WTC11 (cell line): ENCODE measurements at regions not wholly inside any gene's neighbourhood (a gene's known extent, or its start where the extent isn't known, plus 50 kb on each side); places are given as distances from the start of the nearest gene placed in this dataset.

ENCODE experiments used
- ATAC-seq: fragments of 200-7000 bp; cut with Tn5 transposase; 2 replicates; pipeline ENCODE4 v1.10.0; 2021; ENCODE audit warnings: mild to moderate bottlenecking, moderate library complexity
- CTCF ChIA-PET: fragments of 300-600 bp; sonication (Branson Sonifier 250); formaldehyde crosslinking; loops from one replicate; lab custom pipeline; 2021; ENCODE audit warnings: antibody characterized with exemption; lab: Charles Lee
- POLR2A ChIA-PET: fragments of 350-600 bp; sonication (Branson Sonifier 250); formaldehyde crosslinking; loops from one replicate; lab custom pipeline; 2021; ENCODE audit warnings: antibody characterized with exemption; lab: Charles Lee
- DNase-seq: peaks from one replicate; pipeline ENCODE4 v3.0.0; 2021; ENCODE audit warnings: low spot score
- H3K27ac Mint-ChIP-seq: 2 replicates; pipeline ENCODE4 v1.8.0; 2021; ENCODE audit warnings: mixed read lengths
- H3K27me3 Mint-ChIP-seq: 2 replicates; pipeline ENCODE4 v1.8.0; 2021; ENCODE audit warnings: low read depth, mild to moderate bottlenecking, moderate library complexity, mixed read lengths
- H3K36me3 Mint-ChIP-seq: 2 replicates; pipeline ENCODE4 v1.8.0; 2021; ENCODE audit warnings: mixed read lengths
- H3K4me1 Mint-ChIP-seq: 2 replicates; pipeline ENCODE4 v1.8.0; 2022; ENCODE audit warnings: mixed read lengths
- H3K4me3 Mint-ChIP-seq: 2 replicates; pipeline ENCODE4 v1.8.0; 2021; ENCODE audit warnings: mild to moderate bottlenecking, moderate library complexity, mixed read lengths
- H3K9me3 Mint-ChIP-seq: 2 replicates; pipeline ENCODE4 v1.8.0; 2021; ENCODE audit warnings: mixed read lengths
- AFF4 ChIP-seq: sonication (generic); formaldehyde crosslinking; IDR thresholded peaks from 2 replicates; pipeline ENCODE4 v1.8.1; 2023; ENCODE audit warnings: mild to moderate bottlenecking, missing genetic modification reagents, borderline replicate concordance
- AR ChIP-seq: fragments of 250-450 bp; sonication (Bioruptor Pico); IDR thresholded peaks from 2 replicates; pipeline ENCODE4 v1.9.0; 2021; ENCODE audit warnings: mild to moderate bottlenecking
- CBFB ChIP-seq: sonication (generic); formaldehyde crosslinking; IDR thresholded peaks from 2 replicates; pipeline ENCODE4 v1.8.1; 2022; ENCODE audit warnings: mild to moderate bottlenecking, low read depth, missing genetic modification reagents
- CDX4 ChIP-seq: fragments of 250-450 bp; sonication (Bioruptor Pico); IDR thresholded peaks from 2 replicates; pipeline ENCODE4 v1.9.0; 2021; ENCODE audit warnings: moderate library complexity, mild to moderate bottlenecking, inconsistent platforms, borderline replicate concordance
- CREB1 ChIP-seq: sonication (generic); formaldehyde crosslinking; IDR thresholded peaks from 2 replicates; pipeline ENCODE4 v1.8.0; 2023; ENCODE audit warnings: mild to moderate bottlenecking, missing genetic modification reagents
- CTCF ChIP-seq: fragments of 200-600 bp; IDR thresholded peaks from 2 replicates; pipeline ENCODE4 v1.8.0; 2022; ENCODE audit warnings: antibody characterized with exemption
- E2F4 ChIP-seq: sonication (generic); formaldehyde crosslinking; IDR thresholded peaks from 2 replicates; pipeline ENCODE4 v1.8.1; 2022; ENCODE audit warnings: low read depth, mild to moderate bottlenecking, moderate library complexity, missing genetic modification reagents, borderline replicate concordance
- ELF4 ChIP-seq: sonication (generic); formaldehyde crosslinking; IDR thresholded peaks from 2 replicates; pipeline ENCODE4 v1.8.1; 2022; ENCODE audit warnings: low read depth, mild to moderate bottlenecking, moderate library complexity, missing genetic modification reagents
- MYBL2 ChIP-seq: sonication (generic); formaldehyde crosslinking; IDR thresholded peaks from 2 replicates; pipeline ENCODE4 v1.8.1; 2023; ENCODE audit warnings: mild to moderate bottlenecking, moderate library complexity, missing genetic modification reagents
- NFYB ChIP-seq: sonication (generic); formaldehyde crosslinking; conservative IDR thresholded peaks from 2 replicates; pipeline ENCODE4 v1.8.0; 2022; ENCODE audit warnings: low read depth, missing genetic modification reagents
- RORB ChIP-seq: fragments of 250-450 bp; sonication (Bioruptor Pico); IDR thresholded peaks from 2 replicates; pipeline ENCODE4 v1.9.0; 2021; ENCODE audit warnings: mild to moderate bottlenecking
- SP1 ChIP-seq: sonication (generic); formaldehyde crosslinking; conservative IDR thresholded peaks from 2 replicates; pipeline ENCODE4 v1.8.1; 2022; ENCODE audit warnings: missing genetic modification reagents
- USF2 ChIP-seq: sonication (generic); formaldehyde crosslinking; IDR thresholded peaks from 2 replicates; pipeline ENCODE4 v1.8.1; 2023; ENCODE audit warnings: mild to moderate bottlenecking, missing genetic modification reagents, moderate library complexity
- ZBTB21 ChIP-seq: sonication (generic); formaldehyde crosslinking; IDR thresholded peaks from 2 replicates; pipeline ENCODE4 v1.8.1; 2023; ENCODE audit warnings: mild to moderate bottlenecking, missing genetic modification reagents, borderline replicate concordance
- ZNF232 ChIP-seq: sonication (generic); formaldehyde crosslinking; IDR thresholded peaks from 2 replicates; pipeline ENCODE4 v1.8.0; 2022; ENCODE audit warnings: mild to moderate bottlenecking, missing genetic modification reagents
- ZNF263 ChIP-seq: sonication (generic); formaldehyde crosslinking; IDR thresholded peaks from 2 replicates; pipeline ENCODE4 v1.8.1; 2022; ENCODE audit warnings: low read depth, mild to moderate bottlenecking, moderate library complexity, missing genetic modification reagents
- ZNF416 ChIP-seq: fragments of 250-450 bp; sonication (Bioruptor Pico); IDR thresholded peaks from 2 replicates; pipeline ENCODE4 v1.9.0; 2021; ENCODE audit warnings: mild to moderate bottlenecking, inconsistent platforms
- ZNF512 ChIP-seq: sonication (generic); formaldehyde crosslinking; IDR thresholded peaks from 2 replicates; pipeline ENCODE4 v1.8.1; 2022; ENCODE audit warnings: missing genetic modification reagents, borderline replicate concordance

GRCh38 chr4:14188214-14188613 lies 560.7 kb upstream of the BOD1L1 start (continued):
- no peak for TF ChIP-seq AR (CRISPR knock-in tag)
- TF ChIP-seq ELF4 (CRISPR knock-in tag), result no peak
- no peak for TF ChIP-seq RORB (CRISPR knock-in tag)
- no peak for TF ChIP-seq CDX4 (CRISPR knock-in tag)
- TF ChIP-seq ZNF232 (CRISPR knock-in tag), result no peak
- TF ChIP-seq NFYB, result no peak
- TF ChIP-seq ZBTB21, result no peak
- no peak for TF ChIP-seq ZNF512
- no peak for TF ChIP-seq E2F4
- TF ChIP-seq SP1 (CRISPR knock-in tag), result no peak
- no peak for TF ChIP-seq CBFB (CRISPR knock-in tag)
- no peak for TF ChIP-seq AFF4 (CRISPR knock-in tag)
- TF ChIP-seq ZNF416 (CRISPR knock-in tag), result no peak
- no peak for TF ChIP-seq ZNF263
- no peak for TF ChIP-seq USF2 (CRISPR knock-in tag)
- TF ChIP-seq, all 79 proteins: peak for 0

GRCh38 chr4:14193601-14194000 lies 566.1 kb upstream of the BOD1L1 start:
- ChIA-PET POLR2A (no interaction called here), CTCF (interaction anchor here (0.7 to 1.4 kb wide), 2 partner anchors 10 to 540 kb away, joined by 4 read pairs; no protein-coding TSS in a partner anchor)
- no peaks in the 10 kb centered on the region for H3K36me3 Mint-ChIP-seq

More at GRCh38 chr4:14193601-14194000, 566.1 kb upstream of the BOD1L1 start:
- Mint-ChIP-seq H3K27me3 (no peaks in the 10 kb centered on the region), H3K4me3 (no peak overlapping the region), H3K4me1 (no peaks in the 10 kb centered on the region), H3K27ac (no peak overlapping the region), H3K9me3 (peaks cover 7% of the 10 kb centered on the region)
- TF ChIP-seq CREB1 (CRISPR knock-in tag), result no peak
- TF ChIP-seq AR (CRISPR knock-in tag), result no peak
- no peak for TF ChIP-seq CTCF
- no peak for TF ChIP-seq MYBL2
- ATAC-seq (no peak), DNase-seq (no peak)
